ENCODE measurements at regions not wholly inside any gene's neighbourhood (a gene's known extent, or its start where the extent isn't known, plus 50 kb on each side); places are given as distances from the start of the nearest gene placed in this dataset.
A peak's percentile ranks its signal among the peaks of the same experiment; 100 is the strongest.

- H3F3A ChIP-seq (ENCODE audit: insufficient read depth, low read length): no peaks in the 10 kb centered on the region
- peak; percentile 75 for DNase-seq
- H4K20me1 ChIP-seq (ENCODE audit: insufficient read depth, low read length): no peaks in the 10 kb centered on the region
- H2AFZ ChIP-seq (ENCODE audit: low read length): peak overlapping the region; percentile 89
- H3K79me2 ChIP-seq (ENCODE audit: low read length): no peaks in the 10 kb centered on the region
- H3K36me3 ChIP-seq (replicated peaks; ENCODE audit: insufficient read depth, low read length): no peaks in the 10 kb centered on the region
- H3K9me2 ChIP-seq (replicated peaks; ENCODE audit: insufficient read depth, low read length): no peaks in the 10 kb centered on the region
- H3K9ac ChIP-seq (ENCODE audit: low read length): no peak overlapping the region; the same call in 1 of the 2 replicates
- H3K9me3 ChIP-seq (replicated peaks; ENCODE audit: insufficient read depth, low read length): no peaks in the 10 kb centered on the region; the same call in 1 of the 2 replicates
- no peaks in the 10 kb centered on the region for H3K27me3 ChIP-seq (replicated peaks; ENCODE audit: insufficient read depth, low read length)
- no peaks in the 10 kb centered on the region for H3K4me1 ChIP-seq (ENCODE audit: low read length)
- H3K4me2 ChIP-seq (ENCODE audit: low read depth, low read length): peak overlapping the region; percentile 53
- TF ChIP-seq CTCF (IDR thresholded peaks at IDR 0.05; ENCODE audit: low read length) (no peak), EZH2phosphoT487 (IDR thresholded peaks at IDR 0.05; ENCODE audit: low read length) (no peak), EZH2 (optimal IDR thresholded peaks at IDR 0.05; ENCODE audit: low read depth, low read length) (no peak)
- no peak overlapping the region for H3K27ac ChIP-seq (ENCODE audit: low read length)
- H3K4me3 ChIP-seq (ENCODE audit: low read length): no peak overlapping the region; the same call in 1 of the 2 replicates
Observed at GRCh38 chr3:28171962-28172361, 69.5 kb upstream of the CMC1 start.

- Histone ChIP-seq H3K36me3 (replicated peaks; ENCODE audit: insufficient read depth, low read length) (no peaks in the 10 kb centered on the region), H3K4me3 (ENCODE audit: low read length) (no peak overlapping the region), H3K9ac (ENCODE audit: low read length) (no peak overlapping the region), H3K9me3 (replicated peaks; ENCODE audit: insufficient read depth, low read length) (no peaks in the 10 kb centered on the region; the same call in 1 of the 2 replicates), H3K9me2 (replicated peaks; ENCODE audit: insufficient read depth, low read length) (no peaks in the 10 kb centered on the region), H3K27me3 (replicated peaks; ENCODE audit: insufficient read depth, low read length) (no peaks in the 10 kb centered on the region), H2AFZ (ENCODE audit: low read length) (peak overlapping the region; percentile 89; the same call in 1 of the 2 replicates), H3K4me1 (ENCODE audit: low read length) (no peaks in the 10 kb centered on the region), H3K4me2 (ENCODE audit: low read depth, low read length) (no peak overlapping the region), H3K79me2 (ENCODE audit: low read length) (no peaks in the 10 kb centered on the region), H3K27ac (ENCODE audit: low read length) (no peak overlapping the region), H4K20me1 (ENCODE audit: insufficient read depth, low read length) (no peaks in the 10 kb centered on the region), H3F3A (ENCODE audit: insufficient read depth, low read length) (no peaks in the 10 kb centered on the region)
- TF ChIP-seq CTCF (IDR thresholded peaks at IDR 0.05; ENCODE audit: low read length) (no peak), EZH2phosphoT487 (IDR thresholded peaks at IDR 0.05; ENCODE audit: low read length) (no peak), EZH2 (optimal IDR thresholded peaks at IDR 0.05; ENCODE audit: low read depth, low read length) (no peak)
- DNase-seq: no peak
Observed at GRCh38 chr3:28172748-28173147, 68.7 kb upstream of the CMC1 start.

GRCh38 chr3:28173836-28174235, 67.6 kb upstream of the CMC1 start:
- H3K9ac ChIP-seq (ENCODE audit: low read length): no peak overlapping the region
- no peaks in the 10 kb centered on the region for H3K9me2 ChIP-seq (replicated peaks; ENCODE audit: insufficient read depth, low read length)
- H4K20me1 ChIP-seq (ENCODE audit: insufficient read depth, low read length): no peaks in the 10 kb centered on the region
- H3K27me3 ChIP-seq (replicated peaks; ENCODE audit: insufficient read depth, low read length): no peaks in the 10 kb centered on the region
- no peaks in the 10 kb centered on the region for H3F3A ChIP-seq (ENCODE audit: insufficient read depth, low read length)
- H3K4me2 ChIP-seq (ENCODE audit: low read depth, low read length): no peak overlapping the region
- TF ChIP-seq EZH2 (optimal IDR thresholded peaks at IDR 0.05; ENCODE audit: low read depth, low read length): no peak
- no peak for TF ChIP-seq EZH2phosphoT487 (IDR thresholded peaks at IDR 0.05; ENCODE audit: low read length)
- TF ChIP-seq CTCF (IDR thresholded peaks at IDR 0.05; ENCODE audit: low read length): no peak
- H3K27ac ChIP-seq (ENCODE audit: low read length): no peak overlapping the region
- no peak overlapping the region for H2AFZ ChIP-seq (ENCODE audit: low read length)
- H3K79me2 ChIP-seq (ENCODE audit: low read length): no peaks in the 10 kb centered on the region
- no peaks in the 10 kb centered on the region for H3K36me3 ChIP-seq (replicated peaks; ENCODE audit: insufficient read depth, low read length)
- H3K9me3 ChIP-seq (replicated peaks; ENCODE audit: insufficient read depth, low read length): no peaks in the 10 kb centered on the region; the same call in 1 of the 2 replicates
- DNase-seq: no peak
- H3K4me3 ChIP-seq (ENCODE audit: low read length): no peak overlapping the region
- H3K4me1 ChIP-seq (ENCODE audit: low read length): no peaks in the 10 kb centered on the region
